NCI-H2029 (cell line): ENCODE measurements at regions not wholly inside any gene's neighbourhood (a gene's known extent, or its start where the extent isn't known, plus 50 kb on each side); places are given as distances from the start of the nearest gene placed in this dataset.
"Not testable (repeated sequence)": the region's sequence is repeated elsewhere in the genome, so short reads cannot be mapped to it uniquely, and the experiment has no call there.

Experiments
- DNase-seq: peaks from one replicate; lab custom pipeline; 2025; lab: John Stamatoyannopoulos, UW

GRCh38 chr6:153553627-153554026, 422.5 kb upstream of the RGS17 start:
- no peak for DNase-seq

- DNase-seq, result no peak
Observed at GRCh38 chr6:153539602-153540001, 408.5 kb upstream of the RGS17 start.

GRCh38 chr6:153538491-153538890, 407.4 kb upstream of the RGS17 start:
- no peak for DNase-seq

GRCh38 chr6:153537422-153537821, 406.3 kb upstream of the RGS17 start:
- DNase-seq, result no peak

- DNase-seq, result no peak
Observed at GRCh38 chr6:153526479-153526878, 395.4 kb upstream of the RGS17 start.

- no peak for DNase-seq
Observed at GRCh38 chr6:153525998-153526397, 394.9 kb upstream of the RGS17 start.

- no peak for DNase-seq
Observed at GRCh38 chr6:153523390-153523789, 392.3 kb upstream of the RGS17 start.

GRCh38 chr6:153511896-153512496, 380.9 kb upstream of the RGS17 start:
- DNase-seq, result no peak

GRCh38 chr6:153503810-153504209, 372.7 kb upstream of the RGS17 start:
- no peak for DNase-seq

- DNase-seq, result no peak
Observed at GRCh38 chr6:153493501-153493900, 362.4 kb upstream of the RGS17 start.

GRCh38 chr6:153489479-153489878, 358.4 kb upstream of the RGS17 start:
- DNase-seq, result no peak

GRCh38 chr6:153488267-153488666, 357.2 kb upstream of the RGS17 start:
- DNase-seq, result no peak

GRCh38 chr6:153485072-153485471, 354.0 kb upstream of the RGS17 start:
- DNase-seq, result no peak

GRCh38 chr6:153484056-153484455, 353.0 kb upstream of the RGS17 start:
- no peak for DNase-seq

- DNase-seq, result no peak
Observed at GRCh38 chr6:153476243-153476642, 345.2 kb upstream of the RGS17 start.

GRCh38 chr6:153465050-153465449, 334.0 kb upstream of the RGS17 start:
- no peak for DNase-seq

- no peak for DNase-seq
Observed at GRCh38 chr6:153449279-153449678, 318.2 kb upstream of the RGS17 start.

- not testable (repeated sequence) for DNase-seq
Observed at GRCh38 chr6:153442749-153443148, 311.7 kb upstream of the RGS17 start.

- no peak for DNase-seq
Observed at GRCh38 chr6:153442096-153442495, 311.0 kb upstream of the RGS17 start.

GRCh38 chr6:153437193-153437592, 306.1 kb upstream of the RGS17 start:
- no peak for DNase-seq

GRCh38 chr6:153436351-153436750, 305.3 kb upstream of the RGS17 start:
- DNase-seq, result no peak

GRCh38 chr6:153435787-153436186, 304.7 kb upstream of the RGS17 start:
- no peak for DNase-seq

GRCh38 chr6:153425536-153425935, 294.5 kb upstream of the RGS17 start:
- no peak for DNase-seq

- DNase-seq, result no peak
Observed at GRCh38 chr6:153424719-153425400, 293.8 kb upstream of the RGS17 start.
